Astrocyte (in vitro differentiated cells and primary cell): ENCODE measurements at regions not wholly inside any gene's neighbourhood (a gene's known extent, or its start where the extent isn't known, plus 50 kb on each side); places are given as distances from the start of the nearest gene placed in this dataset.
A peak's percentile ranks its signal among the peaks of the same experiment; 100 is the strongest.

Source experiments
- DNase-seq: peaks from one replicate; pipeline ENCODE4 v3.0.0-alpha.2; 2010; ENCODE audit warnings: low read depth
- FAIRE-seq: peaks from 2 replicates; lab custom pipeline; 2011; peaks lifted over from hg19 to GRCh38; lab: Jason Lieb, UNC
- H2AFZ ChIP-seq: 2 replicates; pipeline ENCODE4 v1.6.0; 2012; ENCODE audit warnings: low read depth, low read length, inconsistent platforms
- H3K27ac ChIP-seq: 2 replicates; pipeline ENCODE4 v1.5.1; 2011; ENCODE audit warnings: low read depth, low read length, inconsistent platforms
- H3K27me3 ChIP-seq: 2 replicates; pipeline ENCODE4 v1.6.0; 2011; ENCODE audit warnings: low read length, inconsistent platforms; ENCODE audit not compliant: insufficient read depth
- H3K36me3 ChIP-seq: 2 replicates; pipeline ENCODE4 v1.5.1; 2011; ENCODE audit warnings: low read length, inconsistent platforms; ENCODE audit not compliant: insufficient read depth
- H3K4me1 ChIP-seq: 2 replicates; pipeline ENCODE4 v1.5.1; 2011; ENCODE audit warnings: low read length, inconsistent platforms; ENCODE audit not compliant: insufficient read depth
- H3K4me2 ChIP-seq: 2 replicates; pipeline ENCODE4 v1.6.0; 2012; ENCODE audit warnings: low read length, inconsistent platforms
- H3K4me3 ChIP-seq: 2 replicates; pipeline ENCODE4 v1.5.1; 2011; ENCODE audit warnings: low read depth, mild to moderate bottlenecking, low read length, inconsistent platforms; ENCODE audit not compliant: insufficient read depth
- H3K79me2 ChIP-seq: 2 replicates; pipeline ENCODE4 v1.6.0; 2012; ENCODE audit warnings: mild to moderate bottlenecking, low read length, inconsistent platforms; ENCODE audit not compliant: insufficient read depth
- H3K9ac ChIP-seq: 2 replicates; pipeline ENCODE4 v1.6.0; 2012; ENCODE audit warnings: mild to moderate bottlenecking, low read length, inconsistent platforms
- H3K9me3 ChIP-seq: 2 replicates; pipeline ENCODE4 v1.5.1; 2012; ENCODE audit warnings: low read depth, mild to moderate bottlenecking, low read length, inconsistent platforms; ENCODE audit not compliant: insufficient read depth
- H4K20me1 ChIP-seq: 2 replicates; pipeline ENCODE4 v1.6.0; 2012; ENCODE audit warnings: low read length, inconsistent platforms; ENCODE audit not compliant: insufficient read depth
- H3K27ac Mint-ChIP-seq: one replicate; pipeline ENCODE4 v1.8.0; 2021; ENCODE audit warnings: mild to moderate bottlenecking, mixed read lengths; ENCODE audit not compliant: unreplicated experiment
- H3K27me3 Mint-ChIP-seq: one replicate; pipeline ENCODE4 v1.8.0; 2021; ENCODE audit warnings: low read depth, mixed read lengths; ENCODE audit not compliant: unreplicated experiment
- H3K36me3 Mint-ChIP-seq: one replicate; pipeline ENCODE4 v1.8.0; 2021; ENCODE audit warnings: low read depth, mixed read lengths; ENCODE audit not compliant: unreplicated experiment
- H3K4me1 Mint-ChIP-seq: one replicate; pipeline ENCODE4 v1.8.0; 2021; ENCODE audit warnings: low read depth, mixed read lengths; ENCODE audit not compliant: unreplicated experiment
- H3K4me3 Mint-ChIP-seq: one replicate; pipeline ENCODE4 v1.8.0; 2021; ENCODE audit warnings: mild to moderate bottlenecking, moderate library complexity, mixed read lengths; ENCODE audit not compliant: unreplicated experiment
- H3K9me3 Mint-ChIP-seq: one replicate; pipeline ENCODE4 v1.8.0; 2021; ENCODE audit warnings: mild to moderate bottlenecking, mixed read lengths; ENCODE audit not compliant: unreplicated experiment
- CTCF ChIP-seq: IDR thresholded peaks from 2 replicates; pipeline ENCODE4 v1.5.1; 2011; ENCODE audit warnings: low read depth, mild to moderate bottlenecking, inconsistent platforms, low read length, moderate library complexity; ENCODE audit not compliant: insufficient read depth
- EZH2 ChIP-seq: IDR thresholded peaks from 2 replicates; pipeline ENCODE4 v1.6.1; 2012; ENCODE audit warnings: mild to moderate bottlenecking, low read length, inconsistent platforms; ENCODE audit not compliant: insufficient read depth

DNA sequence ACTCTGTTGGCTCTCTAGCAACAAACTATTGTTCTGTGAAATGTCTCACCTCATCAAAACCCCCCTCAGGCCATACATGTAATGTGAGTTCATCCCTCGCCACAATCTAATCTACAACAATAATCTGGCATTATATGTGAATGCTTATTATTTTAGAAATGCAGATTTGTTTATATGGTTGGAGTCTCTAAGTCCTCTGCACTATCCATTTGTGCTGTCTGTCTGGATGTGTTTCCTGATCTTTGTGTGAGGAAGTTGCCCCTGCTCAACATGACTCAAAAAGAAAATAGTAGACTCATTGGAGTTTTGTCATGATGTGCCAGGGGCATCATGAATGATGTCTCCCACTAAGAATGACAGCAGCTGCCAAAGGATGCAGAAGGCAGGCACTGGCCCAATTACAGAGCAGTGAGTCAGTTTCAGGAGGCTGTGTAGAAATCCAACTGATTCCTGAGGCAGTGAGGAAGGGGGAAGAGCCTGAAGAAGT is 161.6 kb upstream of the PDZRN3 start:
- H3K36me3 ChIP-seq = no peaks in the 10 kb centered on the region
- peaks cover 33% of the 10 kb centered on the region for H3K4me1 ChIP-seq
- TF ChIP-seq EZH2 (no peak), CTCF (no peak)
- no peaks in the 10 kb centered on the region for H3K9me3 ChIP-seq
- H3K4me3 ChIP-seq = no peak overlapping the region
- no peaks in the 10 kb centered on the region for H3K79me2 ChIP-seq
- Mint-ChIP-seq H3K27ac (peak overlapping the region; percentile 96), H3K9me3 (no peaks in the 10 kb centered on the region), H3K36me3 (no peaks in the 10 kb centered on the region), H3K27me3 (no peaks in the 10 kb centered on the region), H3K4me1 (peaks cover 18% of the 10 kb centered on the region), H3K4me3 (peak overlapping the region; percentile 18)
- H2AFZ ChIP-seq = peak overlapping the region; percentile 44
- no peaks in the 10 kb centered on the region for H3K27me3 ChIP-seq
- H3K9ac ChIP-seq = peak overlapping the region; percentile 69
- DNase-seq = peak; percentile 92
- peak overlapping the region; percentile 78 for H3K4me2 ChIP-seq
- no peaks in the 10 kb centered on the region for H4K20me1 ChIP-seq
- peak overlapping the region; percentile 88 for H3K27ac ChIP-seq
- peak; percentile 91 for FAIRE-seq

DNA sequence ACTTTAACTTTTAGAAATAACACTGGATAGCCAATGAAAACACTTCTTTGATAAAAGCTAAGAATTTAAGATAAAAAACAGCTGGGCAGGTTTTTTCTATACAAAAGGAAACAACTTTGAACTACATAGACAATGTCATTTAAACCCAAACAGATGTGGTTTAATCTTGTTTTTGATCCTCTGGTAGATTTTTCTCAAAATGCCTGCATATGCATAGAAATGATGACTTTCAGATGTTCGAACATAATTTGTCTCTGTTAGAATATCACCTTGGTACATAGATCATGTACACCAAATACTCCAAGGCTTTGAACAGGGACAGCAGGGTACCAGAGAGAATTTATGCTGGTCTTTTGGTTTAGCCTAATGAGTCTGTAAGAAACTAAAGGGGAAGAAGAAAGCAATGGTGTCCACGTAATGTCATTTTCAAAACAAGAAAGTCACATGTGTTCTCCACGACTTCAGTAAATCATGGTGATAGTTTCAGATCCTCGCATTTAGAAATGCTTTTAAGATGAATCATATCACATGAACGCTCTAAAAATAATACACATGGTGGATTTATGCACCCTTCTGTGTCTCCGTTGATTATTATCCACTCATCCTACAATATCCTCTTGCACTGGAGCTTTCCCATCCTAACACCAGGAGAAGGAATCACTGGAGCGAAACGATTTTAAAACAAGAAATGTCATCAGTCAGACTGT is 160.1 kb upstream of the PDZRN3 start:
- Mint-ChIP-seq H3K4me1 (peaks cover 18% of the 10 kb centered on the region), H3K27me3 (no peaks in the 10 kb centered on the region), H3K9me3 (no peaks in the 10 kb centered on the region), H3K27ac (no peak overlapping the region), H3K36me3 (no peaks in the 10 kb centered on the region), H3K4me3 (no peak overlapping the region)
- no peaks in the 10 kb centered on the region for H3K79me2 ChIP-seq
- TF ChIP-seq EZH2 (no peak), CTCF (no peak)
- peak overlapping the region; percentile 68 for H3K4me2 ChIP-seq
- no peaks in the 10 kb centered on the region for H3K9me3 ChIP-seq
- H4K20me1 ChIP-seq = no peaks in the 10 kb centered on the region
- no peaks in the 10 kb centered on the region for H3K36me3 ChIP-seq
- peaks cover 34% of the 10 kb centered on the region for H3K4me1 ChIP-seq
- H3K4me3 ChIP-seq = no peak overlapping the region
- H3K27me3 ChIP-seq = no peaks in the 10 kb centered on the region
- H2AFZ ChIP-seq = peak overlapping the region; percentile 19
- peak overlapping the region; percentile 11 for H3K9ac ChIP-seq
- FAIRE-seq (peak; percentile 95), DNase-seq (peak; percentile 48)
- H3K27ac ChIP-seq = peak overlapping the region; percentile 59

DNA sequence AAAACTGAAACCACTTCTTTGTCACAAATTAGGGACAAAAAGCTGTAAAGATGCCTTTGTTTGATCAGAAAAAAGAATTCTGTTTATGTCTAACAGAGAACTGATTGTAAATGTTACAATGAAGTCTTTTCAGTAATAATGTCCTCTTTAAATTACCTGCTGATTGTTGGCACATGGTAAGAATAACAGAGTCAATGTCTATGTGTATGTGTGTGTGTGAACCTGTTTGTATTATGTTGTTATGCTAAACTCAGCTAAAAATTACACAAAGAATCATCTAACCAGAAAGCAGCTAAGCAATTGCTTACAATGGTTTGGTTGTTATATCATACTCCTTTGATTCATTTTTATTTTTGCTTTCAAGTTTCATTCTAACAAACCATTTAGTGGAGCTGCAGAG is 159.1 kb upstream of the PDZRN3 start:
- Mint-ChIP-seq H3K4me3 (no peak overlapping the region), H3K4me1 (peaks cover 18% of the 10 kb centered on the region), H3K36me3 (no peaks in the 10 kb centered on the region), H3K27me3 (no peaks in the 10 kb centered on the region), H3K9me3 (no peaks in the 10 kb centered on the region), H3K27ac (no peak overlapping the region)
- H3K36me3 ChIP-seq = no peaks in the 10 kb centered on the region
- H3K9me3 ChIP-seq = no peaks in the 10 kb centered on the region
- no peak overlapping the region for H3K9ac ChIP-seq
- no peaks in the 10 kb centered on the region for H3K27me3 ChIP-seq
- no peaks in the 10 kb centered on the region for H4K20me1 ChIP-seq
- FAIRE-seq (no peak), DNase-seq (no peak)
- no peak for TF ChIP-seq EZH2
- no peak for TF ChIP-seq CTCF
- no peak overlapping the region for H3K4me3 ChIP-seq
- H3K4me2 ChIP-seq = no peak overlapping the region
- H3K4me1 ChIP-seq = peaks cover 31% of the 10 kb centered on the region
- no peak overlapping the region for H3K27ac ChIP-seq
- no peaks in the 10 kb centered on the region for H3K79me2 ChIP-seq
- H2AFZ ChIP-seq = no peak overlapping the region
